GM18951 (cell line): ENCODE measurements at regions not wholly inside any gene's neighbourhood (a gene's known extent, or its start where the extent isn't known, plus 50 kb on each side); places are given as distances from the start of the nearest gene placed in this dataset.
"Not testable (repeated sequence)": the region's sequence is repeated elsewhere in the genome, so short reads cannot be mapped to it uniquely, and the experiment has no call there.

Source experiments
- POLR2A ChIP-seq: IDR thresholded peaks from 4 replicates; pipeline ENCODE4 v1.6.1; 2011; ENCODE audit warnings: mild to moderate bottlenecking; ENCODE audit not compliant: insufficient read length, insufficient read depth; ENCODE audit errors: extremely low read depth
- in situ Hi-C: fragments of 300-500 bp; cut with MboI; formaldehyde crosslinking; loops from one replicate; pipeline ENCODE4 v1.12.0; 2022; ENCODE audit warnings: low sequenced_read_pairs, mixed read lengths, inconsistent platforms; ENCODE audit not compliant: unreplicated experiment

DNA sequence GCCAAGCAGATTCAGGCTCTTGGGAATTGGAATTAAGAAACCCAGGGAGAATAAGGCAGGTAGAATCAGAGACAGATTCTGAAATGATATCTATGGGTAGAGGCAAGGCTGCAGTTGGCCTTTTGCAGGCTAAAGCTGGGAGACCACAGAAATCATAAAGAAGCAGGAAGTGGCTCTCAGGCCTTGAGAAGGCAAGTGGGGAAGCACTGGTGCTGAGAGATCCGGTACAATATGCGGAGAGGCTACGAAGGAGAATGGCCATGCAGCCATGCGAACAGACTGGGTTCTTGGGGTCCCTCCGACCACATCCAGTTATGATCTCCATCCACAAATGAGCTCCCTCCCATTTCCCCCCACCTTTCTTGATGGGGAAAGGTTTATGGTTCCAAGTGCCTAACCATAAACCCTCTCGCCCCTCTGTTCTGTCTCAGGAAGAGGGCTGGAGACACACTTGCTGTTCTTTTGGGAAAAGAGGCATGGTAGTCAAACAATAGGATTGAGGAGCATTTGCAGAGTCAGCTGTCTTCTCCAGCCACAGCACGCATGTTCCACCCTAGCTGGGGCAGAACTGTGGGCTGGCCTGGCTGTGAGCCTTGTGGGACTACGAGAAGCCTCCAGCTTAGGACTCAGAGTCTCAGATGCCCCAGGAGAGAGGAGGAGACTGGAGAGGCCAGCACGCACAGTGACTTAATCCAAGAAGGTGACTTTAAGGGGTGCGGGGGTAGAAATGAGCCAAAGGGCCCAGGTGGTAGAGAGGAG is 99.6 kb downstream of the RPLP1 start:
- in situ Hi-C loops = no loop called here
- no peak for TF ChIP-seq POLR2A

GRCh38 chr15:69553686-69554085 is 101.1 kb downstream of the RPLP1 start:
- in situ Hi-C loops = no loop called here
- no peak for TF ChIP-seq POLR2A

GRCh38 chr15:69554279-69554961 is 101.8 kb downstream of the RPLP1 start:
- no peak for TF ChIP-seq POLR2A
- in situ Hi-C loops = no loop called here

GRCh38 chr15:69555080-69555479 is 102.5 kb downstream of the RPLP1 start:
- in situ Hi-C loops = no loop called here
- TF ChIP-seq POLR2A = no peak

- no peak for TF ChIP-seq POLR2A
- in situ Hi-C loops = no loop called here
These were observed 103.7 kb downstream of the RPLP1 start for GRCh38 chr15:69556344-69556743.

DNA sequence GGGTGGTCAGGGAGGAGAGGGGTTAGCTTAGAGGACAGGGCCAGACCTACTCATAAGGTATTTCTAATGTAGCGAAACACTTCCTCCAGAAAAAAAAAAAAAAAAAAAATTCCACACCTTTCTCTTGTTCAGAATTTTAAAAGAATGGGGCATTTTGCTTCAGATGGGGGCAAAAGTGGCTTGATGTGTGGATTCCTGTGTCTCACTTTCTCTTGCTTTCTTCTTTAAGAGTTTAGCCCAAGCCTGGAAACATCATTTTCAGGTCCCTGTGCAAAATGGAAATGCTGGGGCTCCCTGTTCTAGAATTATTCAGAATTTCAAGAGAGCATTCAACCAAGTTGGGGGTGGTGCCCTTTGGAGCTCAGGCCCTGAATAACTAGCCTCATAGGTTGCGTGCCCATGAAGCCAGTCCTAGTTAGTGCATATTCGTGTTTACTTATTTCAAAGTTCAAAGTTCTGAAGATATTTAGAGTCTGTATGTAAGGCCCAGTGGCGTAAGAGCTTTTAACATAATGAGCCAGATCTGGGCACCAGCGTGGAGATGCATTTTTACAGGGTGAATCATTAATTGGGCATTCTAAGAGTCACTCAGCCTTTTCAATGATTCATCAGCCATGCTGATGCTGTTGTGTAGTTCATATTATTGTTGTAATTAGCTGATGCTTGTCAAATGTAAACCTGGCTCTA is 104.5 kb downstream of the RPLP1 start:
- in situ Hi-C loops = no loop called here
- no peak for TF ChIP-seq POLR2A

GRCh38 chr15:69557707-69558409 is 105.2 kb downstream of the RPLP1 start:
- no peak for TF ChIP-seq POLR2A

DNA sequence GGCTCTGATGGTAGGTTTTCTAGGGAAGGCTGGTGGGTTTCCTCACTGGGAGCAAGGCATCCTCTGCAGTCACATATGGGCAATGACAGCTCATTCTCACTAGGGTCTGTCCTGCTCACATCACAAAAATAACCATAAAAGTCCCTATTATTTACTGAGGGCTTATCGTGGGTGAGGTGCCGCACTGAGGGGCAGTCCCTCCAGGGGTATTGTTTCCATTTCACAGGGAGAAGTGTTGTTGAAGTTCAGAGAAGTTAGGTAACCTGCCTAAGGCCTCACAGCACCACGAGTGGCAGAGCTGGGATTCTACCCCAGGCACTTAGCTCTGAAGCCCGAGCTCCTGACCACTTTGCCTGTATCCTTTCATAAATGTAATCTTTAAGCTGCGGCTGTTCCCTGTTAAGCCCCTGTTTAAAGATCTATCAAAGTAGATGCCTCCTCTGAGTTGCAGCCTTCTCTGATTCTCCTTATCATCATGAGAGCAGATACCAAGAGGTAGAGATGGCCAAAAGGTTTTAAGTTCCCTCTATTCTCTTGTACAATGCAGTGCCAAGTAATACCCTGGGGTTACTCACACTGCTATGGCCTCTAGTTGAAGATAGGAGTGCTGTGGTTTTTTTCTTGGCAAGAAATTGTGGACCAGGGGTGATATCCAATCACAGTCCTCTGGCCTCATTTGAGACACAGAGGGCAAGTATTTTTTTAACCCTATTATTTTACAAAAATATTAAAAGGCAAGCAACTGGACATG is 107.0 kb downstream of the RPLP1 start:
- in situ Hi-C loops = no loop called here
- no peak for TF ChIP-seq POLR2A

More at GRCh38 chr15:69557707-69558409, 105.2 kb downstream of the RPLP1 start:
- in situ Hi-C loops = no loop called here

DNA sequence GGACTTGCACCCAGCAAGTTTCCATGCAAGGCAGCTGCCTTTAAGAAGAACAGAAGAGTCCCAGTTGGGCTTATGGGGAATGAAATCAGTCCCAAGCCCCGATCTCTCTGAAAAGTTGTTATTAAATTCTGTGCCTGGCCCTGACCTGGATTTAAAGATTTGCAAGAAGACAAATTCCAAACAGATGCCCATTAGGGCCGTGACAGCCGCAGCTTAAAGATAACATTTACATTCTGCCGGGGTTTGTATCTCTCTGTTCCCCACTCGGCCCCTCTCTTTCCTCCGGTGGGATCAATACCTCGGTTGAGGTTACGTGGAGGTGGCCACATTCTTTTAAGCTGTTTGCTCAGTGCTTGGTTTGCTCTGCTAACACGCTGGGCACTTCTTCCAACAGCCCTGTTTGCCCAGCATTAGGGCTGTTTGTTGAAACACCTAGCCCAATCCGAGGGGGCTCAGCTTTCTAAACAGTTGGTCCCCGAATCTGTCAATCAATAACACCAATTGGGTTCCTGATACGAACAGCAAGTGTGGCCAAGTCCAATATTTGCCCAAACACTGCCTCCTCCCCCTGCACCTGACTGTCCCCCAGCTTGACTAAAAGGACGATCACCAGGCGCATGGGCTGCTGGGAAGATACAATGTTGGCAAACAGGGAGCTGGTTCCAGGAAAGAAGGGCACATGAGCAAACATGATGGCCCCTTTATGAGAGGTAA is 108.6 kb downstream of the RPLP1 start:
- TF ChIP-seq POLR2A = no peak
- in situ Hi-C loops = no loop called here

DNA sequence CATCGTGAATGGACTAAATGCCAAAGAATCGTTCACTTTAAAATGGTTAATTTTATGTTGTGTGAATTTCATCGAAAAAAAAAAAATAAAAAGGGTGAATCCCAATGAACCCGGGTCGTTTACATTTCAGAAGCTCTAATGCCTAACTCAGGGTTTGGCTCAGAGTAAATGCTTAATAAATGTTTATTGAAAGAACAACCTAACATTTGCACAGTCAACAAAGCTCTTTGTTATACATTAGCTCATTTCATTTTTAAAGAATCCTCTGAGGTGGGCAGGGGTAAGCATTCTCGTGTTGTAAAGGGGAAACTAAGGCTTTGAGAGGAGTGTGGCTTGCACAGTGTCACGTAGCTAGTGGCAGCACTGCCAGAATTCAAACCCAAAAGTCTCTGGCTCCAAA is 109.5 kb downstream of the RPLP1 start:
- in situ Hi-C loops = no loop called here
- TF ChIP-seq POLR2A = no peak

GRCh38 chr15:69562564-69562963 is 109.9 kb downstream of the RPLP1 start:
- no peak for TF ChIP-seq POLR2A
- in situ Hi-C loops = no loop called here

- in situ Hi-C loops = no loop called here
- TF ChIP-seq POLR2A = no peak
These were observed 112.5 kb downstream of the RPLP1 start for GRCh38 chr15:69565066-69565655.

- in situ Hi-C loops = not testable (repeated sequence)
These were observed 114.7 kb downstream of the RPLP1 start for GRCh38 chr15:69567238-69567760.
